ENCODE measurements at regions not wholly inside any gene's neighbourhood (a gene's known extent, or its start where the extent isn't known, plus 50 kb on each side); places are given as distances from the start of the nearest gene placed in this dataset.
"Not testable (repeated sequence)": the region's sequence is repeated elsewhere in the genome, so short reads cannot be mapped to it uniquely, and the experiment has no call there.

GRCh38 chr18:67385455-67385854 lies 131.1 kb downstream of the DSEL start:
- no peak for DNase-seq
- ATAC-seq: no peak
- intact Hi-C loops (cut with DNase I, micrococcal nuclease): no loop called here

DNA sequence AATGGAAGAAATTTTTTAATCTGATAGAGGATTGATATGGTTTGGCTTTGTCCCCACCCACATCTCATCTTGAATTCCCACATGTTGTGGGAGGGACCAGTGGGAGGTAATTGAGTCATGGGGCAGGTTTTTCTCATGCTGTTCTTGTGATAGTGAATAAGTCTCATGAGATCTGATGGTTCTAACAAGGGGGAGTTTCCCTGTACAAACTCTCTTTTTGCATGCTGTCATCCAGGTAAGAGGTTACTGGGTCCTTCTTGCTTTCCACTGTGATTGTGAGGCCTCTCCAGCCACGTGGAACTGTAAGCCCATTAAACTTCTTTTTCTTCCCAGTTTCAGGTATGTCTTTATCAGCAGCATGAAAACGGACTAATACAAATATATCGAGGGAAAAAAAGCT lies 132.5 kb downstream of the DSEL start:
- intact Hi-C loops (cut with DNase I, micrococcal nuclease); ATAC-seq; DNase-seq: not testable (repeated sequence)

DNA sequence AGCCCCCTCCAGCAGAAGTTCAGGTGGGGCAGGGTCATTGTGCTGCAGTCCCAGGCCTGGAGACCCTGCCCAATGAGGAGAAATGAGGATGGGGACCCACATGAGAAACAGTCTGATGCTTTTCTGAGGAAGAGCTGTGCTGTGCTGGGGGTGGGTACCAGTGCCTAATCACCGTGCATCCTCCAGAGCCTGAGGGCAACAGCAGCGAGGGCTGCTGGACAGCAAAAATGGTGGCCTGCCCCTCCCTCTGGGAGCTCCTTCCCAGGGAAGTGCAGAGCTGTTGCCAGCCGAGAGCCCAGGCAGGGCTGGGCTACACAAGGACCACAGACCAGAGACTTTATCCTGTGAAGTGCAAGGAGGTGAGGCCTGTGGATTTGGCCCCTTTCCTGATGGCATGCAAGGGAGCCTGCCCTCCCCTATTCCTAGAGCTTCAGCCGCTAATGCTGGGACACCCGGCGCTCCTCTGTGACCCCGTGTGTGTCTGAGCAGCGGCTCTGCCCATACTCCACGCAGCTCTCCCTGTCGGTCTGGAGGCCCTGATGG lies 134.8 kb downstream of the DSEL start:
- DNase-seq (no peak), ATAC-seq (no peak)
- intact Hi-C loops (cut with DNase I, micrococcal nuclease): no loop called here

- intact Hi-C loops (cut with DNase I, micrococcal nuclease): no loop called here
- no peak for DNase-seq
- no peak for ATAC-seq
Observed at GRCh38 chr18:67380867-67381266, 135.7 kb downstream of the DSEL start.

GRCh38 chr18:67379981-67380380 lies 136.5 kb downstream of the DSEL start:
- intact Hi-C loops (cut with DNase I, micrococcal nuclease): no loop called here
- ATAC-seq (no peak), DNase-seq (no peak)

DNA sequence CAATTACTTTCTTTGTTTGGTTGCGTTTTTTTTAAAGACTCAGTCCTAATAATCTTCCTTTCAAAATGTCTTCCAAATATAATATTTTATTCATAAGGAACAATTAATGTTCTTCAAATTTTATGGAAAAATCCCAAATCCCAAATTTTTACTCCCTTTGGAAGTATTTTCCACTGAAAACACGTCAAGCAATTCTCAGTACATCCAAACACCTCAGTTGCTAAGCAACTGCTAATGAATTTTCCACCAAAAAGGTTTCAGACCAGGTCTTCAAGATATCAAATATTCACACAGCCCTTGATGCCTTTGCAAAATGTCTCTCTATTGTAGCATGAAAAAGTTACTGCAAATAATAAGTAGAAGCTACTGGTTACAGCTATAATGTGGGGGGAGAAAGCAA lies 140.1 kb downstream of the DSEL start:
- ATAC-seq (no peak), DNase-seq (no peak)
- intact Hi-C loops (cut with DNase I, micrococcal nuclease): no loop called here

DNA sequence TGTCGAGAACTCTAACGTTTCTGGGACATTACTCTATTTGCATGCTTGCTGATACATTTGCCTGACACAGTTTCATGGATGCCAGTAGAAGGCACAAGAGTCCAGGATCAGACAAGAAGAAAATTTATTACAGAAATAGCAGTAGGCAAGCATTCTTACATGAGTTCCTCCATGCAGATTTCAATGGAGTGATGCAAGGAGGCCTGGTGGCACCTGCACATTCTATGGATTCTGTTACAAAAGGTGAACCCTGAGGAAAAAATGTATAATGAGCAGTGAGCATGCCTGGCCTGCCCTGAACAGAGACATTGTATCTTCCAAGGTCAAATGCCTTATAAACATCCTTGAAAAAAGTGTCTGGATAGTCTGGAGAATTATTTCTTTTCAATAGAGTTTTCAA lies 142.9 kb downstream of the DSEL start:
- ATAC-seq (no peak), DNase-seq (no peak)
- intact Hi-C loops (cut with DNase I, micrococcal nuclease): no loop called here

- DNase-seq (no peak), ATAC-seq (no peak)
- intact Hi-C loops (cut with DNase I, micrococcal nuclease): no loop called here
Observed at GRCh38 chr18:67367540-67367939, 149.0 kb downstream of the DSEL start.

DNA sequence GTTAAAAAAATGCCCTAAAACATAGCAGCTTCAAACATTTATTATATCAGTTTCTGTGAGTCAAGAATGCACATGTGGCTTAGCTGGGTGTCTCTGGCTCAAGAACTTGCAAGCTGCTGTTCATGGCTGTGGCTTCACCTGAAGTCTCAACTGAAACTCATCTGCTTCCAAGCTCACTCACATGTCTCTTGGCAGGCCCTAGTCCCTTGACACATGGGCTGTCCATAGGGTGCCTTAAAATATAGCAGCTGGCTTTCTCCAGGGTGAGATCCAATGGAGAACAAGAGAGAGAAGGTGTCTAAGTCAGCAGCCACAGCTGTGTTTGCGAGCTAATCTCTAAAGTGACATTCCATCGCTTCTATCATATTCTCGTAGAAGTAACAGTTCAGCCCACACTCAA lies 152.8 kb downstream of the DSEL start:
- ATAC-seq (no peak), DNase-seq (no peak)
- intact Hi-C loops (cut with DNase I, micrococcal nuclease): no loop called here

- no peak for ATAC-seq
- DNase-seq: no peak
Observed at GRCh38 chr18:67362906-67363305, 153.6 kb downstream of the DSEL start.

GRCh38 chr18:67359873-67360838 lies 156.4 kb downstream of the DSEL start:
- ATAC-seq: no peak
- intact Hi-C loops (cut with DNase I, micrococcal nuclease): no loop called here
- DNase-seq: no peak

More at GRCh38 chr18:67362906-67363305, 153.6 kb downstream of the DSEL start:
- intact Hi-C loops (cut with DNase I, micrococcal nuclease): no loop called here

DNA sequence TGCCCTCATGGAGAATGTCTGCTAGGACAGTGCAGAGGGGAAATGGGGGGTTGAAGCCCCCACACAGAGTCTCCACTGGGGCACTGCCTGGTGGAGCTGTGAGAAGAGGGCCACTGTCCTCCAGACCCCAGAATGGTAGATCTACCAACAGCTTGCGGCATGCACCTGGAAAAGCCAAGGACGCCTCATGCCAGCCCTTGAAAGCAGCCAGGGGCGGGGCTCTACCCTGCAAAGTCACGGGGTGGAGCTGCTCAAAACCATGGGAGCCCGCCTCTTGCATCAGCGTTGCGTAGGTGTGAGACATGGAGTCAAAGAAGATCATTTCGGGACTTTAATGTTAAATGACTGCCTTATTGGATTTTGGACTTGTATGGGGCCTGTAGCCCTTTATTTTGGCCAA lies 157.6 kb downstream of the DSEL start:
- DNase-seq (no peak), ATAC-seq (no peak)
- intact Hi-C loops (cut with DNase I, micrococcal nuclease): no loop called here

- DNase-seq (no peak), ATAC-seq (no peak)
- intact Hi-C loops (cut with DNase I, micrococcal nuclease): no loop called here
Observed at GRCh38 chr18:67354692-67355091, 161.8 kb downstream of the DSEL start.

- intact Hi-C loops (cut with DNase I, micrococcal nuclease): no loop called here
- DNase-seq: no peak
- ATAC-seq: no peak
Observed at GRCh38 chr18:67354091-67354490, 162.4 kb downstream of the DSEL start.

GRCh38 chr18:67347438-67347837 lies 169.1 kb downstream of the DSEL start:
- ATAC-seq (no peak), DNase-seq (no peak)
- intact Hi-C loops (cut with DNase I, micrococcal nuclease): no loop called here

DNA sequence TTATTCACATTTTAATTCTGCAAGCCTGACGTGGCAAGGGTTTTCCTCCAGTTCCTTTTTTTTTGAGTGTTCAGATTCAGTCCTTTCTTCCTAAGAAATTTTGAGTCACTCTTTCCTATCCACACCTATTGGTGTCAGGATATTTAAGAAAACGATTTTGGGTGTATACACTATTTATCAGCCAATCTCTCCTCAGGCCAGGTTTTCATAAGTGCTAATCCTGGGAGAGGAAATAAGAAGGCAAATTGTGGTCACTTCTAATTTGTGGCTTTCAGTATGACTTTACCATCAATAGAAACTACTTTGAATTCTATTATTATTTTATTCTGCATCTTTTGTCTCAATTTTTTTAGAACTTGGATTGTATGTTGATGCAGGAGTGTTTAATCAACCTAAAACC lies 174.4 kb downstream of the DSEL start:
- no peak for ATAC-seq
- intact Hi-C loops (cut with DNase I, micrococcal nuclease): no loop called here
- DNase-seq: no peak

DNA sequence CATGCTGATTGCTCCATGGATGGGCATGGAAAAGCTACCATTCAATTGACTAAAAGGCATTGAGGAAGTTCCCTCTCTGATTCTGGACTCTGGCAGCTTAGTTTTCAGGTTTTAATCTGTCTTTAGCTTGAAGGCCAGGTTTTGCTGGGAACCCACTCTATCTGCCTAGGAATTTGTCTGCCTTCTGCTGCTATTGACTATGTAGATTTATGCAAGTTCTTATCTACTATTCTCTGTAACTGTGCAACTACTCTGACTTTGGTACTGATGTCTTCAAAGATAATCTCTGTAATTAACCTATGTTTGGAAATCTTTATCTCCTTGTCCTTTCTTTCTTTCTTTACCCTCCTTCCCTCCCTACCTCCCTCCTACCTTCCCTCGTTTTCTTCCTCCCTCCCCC lies 178.8 kb downstream of the DSEL start:
- DNase-seq: no peak
- ATAC-seq: no peak
- intact Hi-C loops (cut with DNase I, micrococcal nuclease): no loop called here

GRCh38 chr18:67331857-67332256 lies 184.7 kb downstream of the DSEL start:
- intact Hi-C loops (cut with DNase I, micrococcal nuclease): no loop called here
- ATAC-seq (no peak), DNase-seq (no peak)

DNA sequence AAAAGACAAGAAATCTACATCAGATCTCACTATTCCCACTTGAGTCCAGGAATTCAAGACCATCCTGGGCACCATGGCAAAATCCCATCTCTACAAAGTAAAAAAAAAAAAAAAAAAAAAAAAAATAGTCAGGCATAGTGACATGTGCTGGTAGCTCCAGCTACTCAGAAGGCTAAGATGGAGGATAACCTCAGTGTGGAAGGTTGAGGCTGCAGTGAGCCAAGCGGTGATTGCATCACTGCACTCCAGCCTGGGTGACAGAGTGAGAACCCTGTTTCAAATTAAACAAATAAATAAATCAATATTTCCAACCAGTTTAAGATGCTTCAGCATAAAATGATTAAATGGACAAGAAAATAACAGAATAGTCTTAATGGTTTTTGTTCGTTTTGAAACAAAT lies 197.4 kb downstream of the DSEL start:
- DNase-seq (no peak), ATAC-seq (no peak)
- intact Hi-C loops (cut with DNase I, micrococcal nuclease): no loop called here

DNA sequence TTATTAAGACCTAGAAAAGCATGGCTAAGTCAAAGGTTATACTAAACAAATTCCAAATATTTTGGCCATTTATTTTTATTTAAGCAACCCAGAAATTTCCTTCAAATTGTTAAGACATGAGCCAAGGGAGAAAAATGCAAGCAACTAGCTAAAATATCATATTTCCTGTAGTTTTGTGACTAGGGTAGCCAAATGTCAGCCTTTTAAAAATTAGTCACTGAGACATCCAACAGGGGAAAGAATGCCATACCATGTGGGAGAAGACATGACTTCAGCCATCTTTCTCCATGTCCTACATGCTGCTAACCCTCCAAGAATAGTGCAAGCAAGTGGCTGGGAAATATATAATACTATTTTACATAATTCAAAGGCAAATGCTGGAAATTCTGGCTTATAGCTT lies 197.9 kb downstream of the DSEL start:
- ATAC-seq (no peak), DNase-seq (no peak)
- intact Hi-C loops (cut with DNase I, micrococcal nuclease): no loop called here

DNA sequence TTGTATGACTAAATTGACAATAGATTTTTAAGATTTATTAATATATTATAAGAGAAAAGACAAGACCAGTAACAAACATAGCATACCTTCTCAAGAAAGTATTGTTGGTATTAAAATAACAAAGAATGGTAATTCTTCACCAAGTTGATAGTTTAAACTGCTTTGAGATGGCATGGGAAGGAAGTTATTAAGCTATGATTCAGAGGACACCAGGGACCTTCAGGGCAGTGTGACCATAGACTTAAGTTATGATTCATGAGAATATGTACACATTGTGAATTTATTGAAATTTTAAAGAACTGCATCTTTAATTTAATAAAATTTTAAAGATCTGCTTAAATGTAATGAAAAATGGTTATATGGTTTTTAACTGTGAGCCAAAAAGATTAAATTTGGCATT lies 205.7 kb downstream of the DSEL start:
- intact Hi-C loops (cut with DNase I, micrococcal nuclease): no loop called here
- DNase-seq: no peak
- ATAC-seq: no peak

All from left colon (tissue), 2 donors.